HG02610 (cell line): ENCODE measurements at regions not wholly inside any gene's neighbourhood (a gene's known extent, or its start where the extent isn't known, plus 50 kb on each side); places are given as distances from the start of the nearest gene placed in this dataset.
"Not testable (repeated sequence)": the region's sequence is repeated elsewhere in the genome, so short reads cannot be mapped to it uniquely, and the experiment has no call there.

Source experiments
- ATAC-seq: cut with Tn5 transposase; IDR thresholded peaks from one replicate; pipeline ENCODE4 v1.9.1; 2021; ENCODE audit warnings: mild to moderate bottlenecking, moderate library complexity; ENCODE audit not compliant: unreplicated experiment

GRCh38 chr4:170736710-170737109, 647.0 kb upstream of the AADAT start:
- ATAC-seq: no peak

GRCh38 chr4:170729897-170730296, 640.1 kb upstream of the AADAT start:
- no peak for ATAC-seq

DNA sequence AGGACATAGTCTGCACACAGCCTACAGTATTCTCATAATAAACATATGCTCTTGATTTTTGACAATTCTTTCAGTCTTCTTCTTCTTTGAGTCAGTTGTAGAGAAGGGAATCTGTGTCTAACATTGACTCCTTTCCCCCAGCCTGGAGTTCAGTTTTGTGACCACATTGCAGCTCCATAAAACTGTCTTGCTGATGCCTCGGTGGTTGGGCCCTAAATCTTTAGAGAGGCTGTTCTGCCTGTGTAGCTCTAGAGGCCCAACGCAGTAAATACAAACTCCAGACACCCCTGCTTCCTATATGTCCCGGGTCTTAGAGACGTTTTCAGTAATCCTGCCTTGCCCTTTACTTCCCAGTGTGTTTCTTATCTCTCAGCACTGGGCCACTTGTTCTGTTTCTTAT, 639.5 kb upstream of the AADAT start:
- ATAC-seq: no peak

DNA sequence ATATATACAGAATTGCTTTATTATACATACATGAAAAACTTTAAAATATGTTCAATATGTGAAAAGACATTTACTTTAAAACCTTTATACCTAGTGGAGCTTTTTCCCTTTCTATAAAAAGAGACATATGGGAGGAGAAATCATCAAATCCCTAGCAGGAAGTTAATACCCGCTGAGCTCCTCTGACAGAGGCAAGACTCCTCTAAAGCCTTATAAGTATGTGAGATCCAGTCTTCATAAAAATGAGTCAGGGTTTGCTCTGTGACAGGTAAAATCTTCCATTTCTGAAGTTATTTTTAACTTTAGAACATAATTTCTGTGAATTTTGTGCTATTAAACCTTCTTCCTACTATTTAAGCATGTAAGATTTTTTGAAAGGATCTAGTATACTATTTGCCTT, 634.4 kb upstream of the AADAT start:
- no peak for ATAC-seq

DNA sequence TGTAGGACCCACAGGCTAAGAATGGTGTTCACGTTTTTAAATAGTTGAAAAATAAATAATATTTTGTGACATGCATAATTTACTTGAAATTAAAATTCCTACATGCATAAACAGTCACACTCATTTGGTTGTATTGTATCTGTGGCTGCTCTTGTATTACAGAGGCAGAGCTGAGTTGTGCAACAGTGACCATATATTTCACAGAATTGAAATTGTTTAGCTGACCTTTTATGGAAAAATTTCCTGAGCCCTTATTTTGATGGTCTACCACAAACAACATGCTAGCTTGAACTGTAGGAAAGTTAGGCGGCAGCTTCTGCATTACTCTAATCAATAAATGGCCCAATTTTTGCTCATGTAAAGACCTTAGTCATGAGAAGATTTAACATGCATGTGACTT, 633.4 kb upstream of the AADAT start:
- ATAC-seq: no peak

DNA sequence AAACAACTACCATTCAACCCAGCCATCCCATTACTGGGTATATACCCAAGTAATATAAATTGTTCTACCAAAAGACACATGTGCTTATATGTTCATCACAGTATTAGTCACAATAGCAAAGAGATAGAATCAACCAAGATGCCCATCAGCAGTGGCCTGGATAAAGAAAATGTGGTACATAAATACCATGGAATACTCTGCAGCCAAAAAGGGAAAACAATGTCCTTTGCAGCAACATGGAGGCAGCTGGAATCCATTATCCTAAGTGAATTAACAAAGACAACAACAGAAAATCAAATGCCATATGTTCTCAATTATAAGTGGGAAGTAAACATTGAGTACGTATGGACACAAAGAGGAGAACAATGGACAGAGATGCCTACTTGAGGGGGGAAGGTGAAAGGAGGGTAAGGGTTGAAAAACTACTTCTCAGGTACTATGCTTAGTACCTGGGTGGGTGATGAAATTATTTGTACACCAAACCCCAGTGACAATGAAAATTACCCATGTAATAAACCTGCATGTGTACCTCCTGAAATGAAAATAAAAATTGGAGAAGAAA, 632.1 kb upstream of the AADAT start:
- ATAC-seq: no peak

GRCh38 chr4:170716868-170717267, 627.1 kb upstream of the AADAT start:
- no peak for ATAC-seq

GRCh38 chr4:170705907-170706306, 616.2 kb upstream of the AADAT start:
- peak; percentile 61 for ATAC-seq

GRCh38 chr4:170700064-170700463, 610.3 kb upstream of the AADAT start:
- ATAC-seq: no peak

GRCh38 chr4:170698334-170698733, 608.6 kb upstream of the AADAT start:
- peak; percentile 58 for ATAC-seq

DNA sequence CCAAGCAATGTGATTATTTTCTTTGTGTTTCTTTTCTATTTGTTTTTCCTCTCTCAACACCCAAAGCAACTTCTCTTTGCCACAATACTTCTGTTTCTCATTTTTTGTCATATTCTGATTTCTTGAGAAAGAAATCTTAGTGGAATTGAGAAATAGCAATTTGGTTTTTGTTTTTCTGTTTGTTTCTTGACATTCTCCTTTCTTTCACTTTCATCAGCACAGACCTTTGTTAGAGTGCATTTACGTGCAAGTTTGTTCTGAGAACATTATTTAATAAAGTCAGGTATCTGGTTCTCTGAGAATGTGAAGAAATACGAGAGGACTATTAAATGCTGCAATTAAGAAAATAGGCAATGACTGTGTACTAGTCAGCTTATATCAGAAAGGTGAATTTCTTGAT, 608.1 kb upstream of the AADAT start:
- ATAC-seq: peak; percentile 57

DNA sequence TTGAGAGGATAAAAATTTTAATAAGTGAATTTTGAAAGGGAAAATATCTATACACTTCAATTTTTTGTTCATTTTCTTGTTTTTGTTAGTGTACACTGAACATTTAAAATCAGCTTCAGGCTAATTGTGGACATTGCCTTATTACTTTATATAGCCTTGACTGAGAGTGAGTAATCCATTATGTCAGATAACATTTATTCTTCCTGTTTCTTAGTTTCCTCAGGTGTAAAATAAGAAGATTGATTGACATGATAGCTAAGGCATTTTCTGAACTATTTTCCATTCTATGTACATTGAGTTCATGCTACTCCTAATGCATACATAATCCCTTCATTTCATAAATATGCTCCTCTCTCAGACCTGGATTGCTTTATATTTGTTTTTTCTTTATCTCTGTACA, 607.3 kb upstream of the AADAT start:
- ATAC-seq: peak; percentile 9

GRCh38 chr4:170691168-170691567, 601.4 kb upstream of the AADAT start:
- no peak for ATAC-seq

GRCh38 chr4:170687751-170688150, 598.0 kb upstream of the AADAT start:
- no peak for ATAC-seq

- ATAC-seq: not testable (repeated sequence)
Observed at GRCh38 chr4:170685701-170686100, 595.9 kb upstream of the AADAT start.

- ATAC-seq: no peak
Observed at GRCh38 chr4:170682558-170683294, 593.0 kb upstream of the AADAT start.

DNA sequence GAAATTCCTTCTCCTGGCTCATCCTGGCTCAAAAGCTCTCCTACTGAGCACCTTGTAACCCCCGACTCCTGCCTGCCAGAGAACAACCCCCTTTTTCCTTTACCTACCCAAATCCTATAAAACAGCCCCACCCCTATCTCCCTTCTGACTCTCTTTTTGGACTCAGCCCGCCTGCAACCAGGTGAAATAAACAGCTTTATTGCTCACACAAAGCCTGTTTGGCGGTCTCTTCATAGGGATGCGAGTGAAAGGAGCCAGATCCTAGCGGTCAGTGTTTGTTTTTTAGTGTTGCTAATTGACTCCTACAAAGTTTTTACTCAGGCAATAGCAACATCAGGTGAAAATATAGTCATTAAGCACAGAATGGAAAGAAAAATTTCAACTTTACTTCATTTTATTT, 592.3 kb upstream of the AADAT start:
- ATAC-seq: not testable (repeated sequence)

DNA sequence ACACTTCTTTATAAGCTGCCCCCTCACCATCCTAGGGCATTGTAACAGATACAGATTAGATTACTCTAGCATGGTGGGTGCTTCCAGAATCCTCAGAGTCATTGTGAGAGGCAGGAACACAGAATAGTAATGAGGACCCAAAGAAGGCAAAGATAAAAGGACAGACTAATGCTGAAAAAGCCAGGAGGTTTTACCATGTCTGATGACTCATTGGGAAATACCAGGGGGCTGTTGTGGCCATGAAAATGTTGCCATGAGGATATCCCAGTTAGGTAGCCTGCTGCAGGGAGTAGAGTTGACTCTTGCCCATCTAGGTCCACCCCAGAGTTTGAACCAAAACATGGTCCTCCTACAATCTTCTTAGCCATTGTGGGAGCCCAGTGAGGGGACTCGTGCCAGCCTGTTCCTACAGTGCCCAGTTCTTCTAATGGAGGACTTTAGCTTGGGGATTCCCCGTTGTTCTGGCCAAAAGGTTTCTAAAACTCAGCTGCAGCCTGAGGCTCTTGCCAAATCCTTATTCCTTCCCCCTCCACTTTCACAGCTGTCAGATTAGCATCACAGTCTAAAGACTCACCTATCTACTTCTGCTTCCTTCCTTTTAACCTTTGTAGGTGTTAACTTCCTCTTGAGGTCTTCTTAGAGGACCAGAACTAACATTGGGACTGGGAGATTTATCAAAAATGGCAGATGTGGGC, 586.0 kb upstream of the AADAT start:
- ATAC-seq: peak; percentile 83

GRCh38 chr4:170674176-170674575, 584.4 kb upstream of the AADAT start:
- no peak for ATAC-seq

GRCh38 chr4:170672381-170672965, 582.7 kb upstream of the AADAT start:
- ATAC-seq: no peak

DNA sequence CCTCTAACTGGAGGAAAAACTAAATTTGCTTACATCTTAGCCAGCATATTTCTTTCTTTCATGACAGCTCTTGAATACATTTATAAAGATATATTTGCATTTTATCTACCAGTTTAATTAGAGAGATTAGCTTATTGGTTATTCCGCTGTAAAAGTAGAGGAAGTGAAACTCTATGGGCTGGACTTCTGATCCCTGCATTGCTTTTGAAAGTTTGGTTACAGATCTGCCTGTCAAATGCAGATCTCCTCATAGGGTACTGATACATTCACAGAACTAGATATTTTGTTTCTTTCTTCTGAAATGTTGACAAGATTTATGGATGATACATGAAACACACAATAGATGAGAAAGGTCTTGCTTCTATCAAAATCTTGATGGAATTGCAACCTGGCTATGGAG, 581.4 kb upstream of the AADAT start:
- ATAC-seq: no peak

- no peak for ATAC-seq
Observed at GRCh38 chr4:170667814-170668213, 578.1 kb upstream of the AADAT start.
